ENCODE measurements at regions not wholly inside any gene's neighbourhood (a gene's known extent, or its start where the extent isn't known, plus 50 kb on each side); places are given as distances from the start of the nearest gene placed in this dataset.
A peak's percentile ranks its signal among the peaks of the same experiment; 100 is the strongest.

- TF ChIP-seq CTCF (IDR thresholded peaks at IDR 0.05; ENCODE audit: extremely low read depth, insufficient read depth, missing control alignments) = no peak
- in situ Hi-C loops (cut with MboI; ENCODE audit: low pct_unique_long_range_greater_than_20kb, low sequenced_read_pairs, unreplicated experiment) = no loop called here
- no peak for DNase-seq (ENCODE audit: low spot score)
Measured at GRCh38 chr6:903761-904160, 210.8 kb upstream of the EXOC2 start.

DNA sequence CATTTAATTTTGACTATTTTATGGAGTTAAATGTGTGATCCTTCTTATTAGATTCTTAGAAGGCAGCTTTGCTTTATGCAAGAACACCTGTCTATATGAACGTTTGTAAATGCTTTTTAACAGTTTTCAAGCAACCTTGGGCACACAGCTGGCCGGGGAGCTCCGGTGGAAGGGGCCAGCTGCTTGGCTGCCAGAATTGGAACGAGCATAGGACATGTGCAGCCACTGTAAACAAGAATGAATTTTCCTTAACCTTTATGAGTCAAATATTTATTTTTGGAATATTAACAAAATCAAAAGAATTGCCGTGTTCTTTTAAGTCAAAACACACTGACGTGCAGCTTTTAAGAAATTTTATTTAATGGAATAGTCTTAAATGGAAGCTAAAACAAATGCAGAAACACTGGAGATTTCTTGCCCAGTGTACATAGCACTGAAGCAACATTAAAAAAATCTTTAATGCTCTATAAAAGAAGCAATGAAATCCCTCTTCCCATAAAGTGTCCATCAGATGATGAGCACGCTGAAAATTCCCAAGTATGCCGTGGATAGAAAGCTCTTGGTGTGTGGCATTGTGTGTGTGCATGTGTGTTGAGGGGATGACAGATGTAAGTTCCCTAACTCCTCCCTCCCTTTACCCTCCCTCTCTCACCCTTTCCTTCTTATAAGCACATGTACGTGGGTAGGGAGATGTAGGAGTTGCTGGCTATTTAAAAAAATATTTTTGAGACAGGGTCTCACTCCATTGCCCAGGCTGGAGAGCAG, 208.9 kb upstream of the EXOC2 start:
- in situ Hi-C loops (cut with MboI; ENCODE audit: low pct_unique_long_range_greater_than_20kb, low sequenced_read_pairs, unreplicated experiment) = no loop called here
- DNase-seq (ENCODE audit: low spot score) = no peak
- TF ChIP-seq CTCF (IDR thresholded peaks at IDR 0.05; ENCODE audit: extremely low read depth, insufficient read depth, missing control alignments) = no peak

- no peak for TF ChIP-seq CTCF (IDR thresholded peaks at IDR 0.05; ENCODE audit: extremely low read depth, insufficient read depth, missing control alignments)
- DNase-seq (ENCODE audit: low spot score) = no peak
- in situ Hi-C loops (cut with MboI; ENCODE audit: low pct_unique_long_range_greater_than_20kb, low sequenced_read_pairs, unreplicated experiment) = no loop called here
Measured at GRCh38 chr6:900716-901605, 208.0 kb upstream of the EXOC2 start.

- TF ChIP-seq CTCF (IDR thresholded peaks at IDR 0.05; ENCODE audit: extremely low read depth, insufficient read depth, missing control alignments) = no peak
- DNase-seq (ENCODE audit: low spot score) = no peak
- in situ Hi-C loops (cut with MboI; ENCODE audit: low pct_unique_long_range_greater_than_20kb, low sequenced_read_pairs, unreplicated experiment) = no loop called here
Measured at GRCh38 chr6:897528-898207, 204.7 kb upstream of the EXOC2 start.

DNA sequence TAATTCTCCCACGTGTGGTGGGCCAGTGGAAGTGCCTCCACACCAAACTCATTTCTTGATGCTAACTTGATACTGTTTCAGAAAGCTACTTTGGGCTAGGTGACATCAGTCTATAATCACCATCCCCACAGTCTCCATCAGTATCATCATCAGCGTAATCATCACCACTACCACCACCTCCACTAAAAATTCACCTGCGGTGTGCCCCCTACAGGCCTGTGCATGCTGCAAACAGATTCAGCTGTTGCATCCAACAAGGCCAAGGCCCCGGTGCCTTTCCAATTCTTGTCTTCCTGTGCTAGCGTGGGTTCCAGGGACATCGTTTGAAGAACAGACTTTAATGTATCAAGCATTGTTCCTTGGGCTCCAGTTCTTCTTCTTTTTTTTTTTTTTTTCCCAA, 201.3 kb upstream of the EXOC2 start:
- in situ Hi-C loops (cut with MboI; ENCODE audit: low pct_unique_long_range_greater_than_20kb, low sequenced_read_pairs, unreplicated experiment) = no loop called here
- no peak for DNase-seq (ENCODE audit: low spot score)
- TF ChIP-seq CTCF (IDR thresholded peaks at IDR 0.05; ENCODE audit: extremely low read depth, insufficient read depth, missing control alignments) = peak; percentile 28

- TF ChIP-seq CTCF (IDR thresholded peaks at IDR 0.05; ENCODE audit: extremely low read depth, insufficient read depth, missing control alignments) = no peak
- DNase-seq (ENCODE audit: low spot score) = no peak
- in situ Hi-C loops (cut with MboI; ENCODE audit: low pct_unique_long_range_greater_than_20kb, low sequenced_read_pairs, unreplicated experiment) = no loop called here
Measured at GRCh38 chr6:890995-891394, 198.1 kb upstream of the EXOC2 start.
